HG03342 (cell line): ENCODE measurements at regions not wholly inside any gene's neighbourhood (a gene's known extent, or its start where the extent isn't known, plus 50 kb on each side); places are given as distances from the start of the nearest gene placed in this dataset.
"Not testable (repeated sequence)": the region's sequence is repeated elsewhere in the genome, so short reads cannot be mapped to it uniquely, and the experiment has no call there.

Experiments used
- ATAC-seq: cut with Tn5 transposase; IDR thresholded peaks from one replicate; pipeline ENCODE4 v1.9.1; 2021; ENCODE audit warnings: mild to moderate bottlenecking, moderate library complexity; ENCODE audit not compliant: unreplicated experiment

- not testable (repeated sequence) for ATAC-seq
These were observed 57.4 kb downstream of the FTHL17 start for GRCh38 chrX:31014474-31014873.

DNA sequence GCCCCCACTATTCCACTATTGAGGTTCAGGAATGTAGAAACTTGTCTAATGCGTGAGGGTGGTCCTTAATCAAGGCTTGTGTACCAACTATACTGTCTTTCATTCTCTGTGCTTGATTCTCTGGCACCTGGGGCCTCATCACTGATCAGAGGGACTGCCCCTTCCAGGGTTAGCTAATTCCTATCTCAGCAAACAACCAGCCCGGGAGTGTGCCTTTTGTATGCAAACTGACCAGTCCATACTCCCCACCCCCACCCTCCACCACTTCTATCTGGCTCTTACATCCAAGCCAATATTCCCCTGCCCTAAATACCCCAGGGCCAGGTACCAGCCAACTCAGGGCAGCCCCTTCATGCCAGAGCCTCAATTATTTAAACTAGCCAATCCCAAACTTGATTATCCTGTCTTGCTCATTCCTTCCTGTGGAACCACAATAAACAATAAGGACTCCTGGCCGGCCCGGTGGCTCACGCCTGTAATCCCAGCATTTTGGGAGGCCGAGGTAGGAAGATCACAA lies 59.3 kb downstream of the FTHL17 start:
- ATAC-seq: no peak

DNA sequence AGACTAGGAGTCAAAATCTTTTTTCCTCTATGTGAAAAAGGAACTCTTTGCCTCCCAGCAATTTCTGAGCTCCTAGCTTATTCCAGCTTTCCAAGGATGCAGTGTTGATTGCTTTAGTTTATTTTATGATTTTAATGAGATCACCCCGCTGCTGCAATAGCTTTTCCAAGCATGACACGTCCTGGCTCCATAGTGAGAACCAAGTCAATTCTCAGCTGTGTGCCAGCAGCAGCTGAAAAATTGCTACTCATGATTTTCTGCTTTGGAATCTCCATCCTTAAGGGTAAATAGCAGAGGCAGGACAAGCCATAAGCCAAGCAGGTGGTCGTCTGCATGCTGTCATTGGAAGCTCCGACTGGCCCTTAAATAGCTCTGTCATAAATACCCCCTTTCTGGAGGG lies 64.5 kb downstream of the FTHL17 start:
- ATAC-seq: no peak

DNA sequence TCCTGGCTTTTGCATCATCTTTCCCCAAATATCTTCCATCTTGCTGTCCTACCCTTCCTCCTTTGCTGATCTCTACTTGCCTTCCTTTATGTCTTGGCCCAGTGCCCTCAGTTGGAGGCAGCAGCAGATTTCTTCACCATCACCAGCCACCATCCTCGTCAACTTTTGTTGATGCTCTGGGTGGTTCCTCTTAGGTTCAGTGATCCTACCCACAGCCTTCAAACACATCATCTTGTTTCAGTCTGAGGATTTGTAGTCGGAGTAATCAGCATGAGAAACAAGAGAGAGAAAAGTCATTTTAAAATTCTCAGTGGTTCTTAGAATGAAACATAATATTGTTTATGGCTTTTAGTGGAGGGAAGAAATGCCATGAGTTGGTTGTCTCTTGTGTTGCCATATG lies 65.8 kb downstream of the FTHL17 start:
- no peak for ATAC-seq

GRCh38 chrX:30997411-30997810 lies 74.4 kb downstream of the FTHL17 start:
- ATAC-seq: no peak

DNA sequence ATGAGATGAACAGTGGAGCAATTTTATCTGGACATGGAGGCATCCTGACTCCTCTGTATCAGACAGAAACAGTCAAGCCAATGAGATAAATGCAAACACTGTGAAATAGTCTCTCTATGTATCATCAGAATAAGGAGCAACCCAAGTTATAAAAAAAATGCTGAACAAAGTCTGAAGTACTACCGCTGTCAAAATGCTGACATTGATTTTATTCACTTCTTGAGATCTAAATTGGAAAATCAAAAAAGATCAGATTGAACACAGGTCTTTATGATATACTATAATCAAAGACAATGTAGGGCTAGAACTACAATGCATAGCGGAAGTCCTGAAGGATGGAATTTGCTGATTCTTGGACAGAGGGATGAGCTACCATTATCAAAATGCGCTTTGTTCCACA lies 76.1 kb downstream of the FTHL17 start:
- ATAC-seq: no peak

DNA sequence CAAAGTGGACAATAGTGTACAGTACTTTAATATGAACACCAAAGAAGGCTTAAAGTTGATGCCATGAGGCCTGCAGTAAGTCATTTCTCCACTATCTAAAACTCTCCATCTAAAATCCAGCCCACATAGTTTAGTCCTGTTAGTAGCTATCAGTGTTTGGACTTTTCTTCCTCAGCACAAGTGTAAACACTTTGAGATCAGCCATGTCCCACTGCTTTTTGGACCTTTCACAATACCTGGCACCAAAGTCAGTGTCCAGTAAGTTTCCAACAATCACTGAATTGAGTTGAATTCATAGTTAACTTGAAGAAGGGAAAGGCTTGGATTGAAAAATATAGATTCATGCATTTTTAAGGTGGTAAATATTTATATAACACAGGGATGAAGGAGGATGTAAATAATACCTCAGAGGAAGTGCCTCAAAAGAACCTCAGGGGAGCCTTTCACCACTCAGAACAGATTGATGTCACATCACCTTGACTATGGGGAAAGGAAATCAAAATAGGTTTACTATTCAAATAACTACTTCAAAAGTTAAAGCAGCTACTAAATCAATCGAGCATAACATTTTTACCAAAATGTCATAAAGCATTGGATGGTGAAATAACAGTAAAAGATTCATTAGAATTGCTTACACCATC lies 76.7 kb downstream of the FTHL17 start:
- no peak for ATAC-seq

- not testable (repeated sequence) for ATAC-seq
These were observed 77.8 kb downstream of the FTHL17 start for GRCh38 chrX:30994018-30994417.

GRCh38 chrX:30992381-30992904 lies 79.4 kb downstream of the FTHL17 start:
- ATAC-seq: no peak

GRCh38 chrX:30990361-30990760 lies 81.5 kb downstream of the FTHL17 start:
- ATAC-seq: no peak

DNA sequence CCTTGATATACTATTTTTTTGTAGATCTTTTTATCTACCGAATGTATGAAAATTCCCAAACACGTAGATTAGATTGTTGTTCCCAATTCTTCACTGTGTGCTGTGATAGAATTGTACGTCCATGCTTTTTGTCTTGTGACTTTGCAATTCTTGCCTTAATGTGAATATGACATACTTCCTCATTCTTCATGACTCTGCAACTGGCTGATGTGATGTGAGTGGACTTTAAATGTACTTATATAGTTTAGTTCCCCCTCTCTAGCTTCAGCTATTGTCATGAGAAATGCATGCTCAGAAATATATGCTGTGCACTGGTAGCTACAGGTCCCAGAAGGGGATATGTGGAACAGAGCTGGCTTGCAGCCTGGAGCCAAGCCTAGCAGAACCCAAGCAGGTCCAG lies 89.4 kb downstream of the FTHL17 start:
- ATAC-seq: no peak

DNA sequence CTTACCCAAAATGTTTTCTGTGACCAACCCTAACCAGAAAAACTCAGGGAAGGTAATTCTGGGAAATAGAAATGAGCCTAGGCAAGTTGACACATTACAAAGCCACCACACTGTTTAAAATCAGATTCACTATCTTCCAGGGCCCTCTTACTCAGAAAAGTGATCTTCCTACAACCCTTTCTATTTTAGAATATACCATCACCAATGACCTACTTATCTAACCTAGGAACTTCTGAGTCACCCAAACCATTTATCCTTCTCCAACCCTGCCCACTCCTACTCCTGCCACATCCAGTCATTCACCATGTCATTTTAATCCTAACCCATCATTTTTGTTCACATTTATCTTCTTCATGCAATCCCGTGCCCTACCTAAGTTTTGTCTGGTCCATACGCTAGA lies 89.9 kb downstream of the FTHL17 start:
- no peak for ATAC-seq

DNA sequence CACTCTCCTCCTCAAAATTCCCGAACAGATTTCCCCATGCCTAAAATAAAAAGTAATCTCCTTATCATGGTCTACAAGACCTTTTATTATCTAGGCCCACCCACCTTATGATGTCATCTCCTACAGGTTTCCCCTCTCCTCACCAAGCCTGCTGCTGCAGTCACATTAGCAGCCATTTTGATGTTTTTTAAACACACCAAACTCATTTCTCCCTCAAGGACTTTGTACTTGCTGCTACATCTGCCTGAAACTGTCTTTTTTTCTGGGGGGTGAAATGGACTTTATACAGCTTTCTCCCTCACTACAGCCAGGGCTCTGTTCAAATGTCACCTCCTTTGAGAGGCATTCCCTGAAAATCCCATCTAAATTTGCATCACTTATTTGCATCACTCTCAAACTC lies 90.2 kb upstream of the TAB3 start:
- no peak for ATAC-seq

DNA sequence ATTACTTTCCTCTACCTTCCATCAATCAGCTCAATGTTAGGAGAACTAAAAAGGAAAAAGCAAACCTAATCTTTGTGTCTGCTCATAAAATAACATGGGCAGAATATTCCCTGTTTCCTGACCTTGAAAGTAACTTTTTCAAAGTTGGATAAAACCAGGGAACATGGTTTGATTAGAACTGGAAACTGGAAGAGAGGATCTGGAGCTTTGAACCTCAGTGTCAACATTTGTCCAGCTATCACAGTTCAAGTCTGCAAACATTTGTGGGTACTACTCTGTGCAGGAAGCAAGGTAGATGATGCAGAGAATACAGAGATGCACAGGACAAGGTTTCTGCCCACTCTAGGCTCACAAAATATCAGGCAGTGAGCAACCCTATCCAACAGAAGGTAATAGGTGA lies 86.4 kb upstream of the TAB3 start:
- ATAC-seq: no peak

DNA sequence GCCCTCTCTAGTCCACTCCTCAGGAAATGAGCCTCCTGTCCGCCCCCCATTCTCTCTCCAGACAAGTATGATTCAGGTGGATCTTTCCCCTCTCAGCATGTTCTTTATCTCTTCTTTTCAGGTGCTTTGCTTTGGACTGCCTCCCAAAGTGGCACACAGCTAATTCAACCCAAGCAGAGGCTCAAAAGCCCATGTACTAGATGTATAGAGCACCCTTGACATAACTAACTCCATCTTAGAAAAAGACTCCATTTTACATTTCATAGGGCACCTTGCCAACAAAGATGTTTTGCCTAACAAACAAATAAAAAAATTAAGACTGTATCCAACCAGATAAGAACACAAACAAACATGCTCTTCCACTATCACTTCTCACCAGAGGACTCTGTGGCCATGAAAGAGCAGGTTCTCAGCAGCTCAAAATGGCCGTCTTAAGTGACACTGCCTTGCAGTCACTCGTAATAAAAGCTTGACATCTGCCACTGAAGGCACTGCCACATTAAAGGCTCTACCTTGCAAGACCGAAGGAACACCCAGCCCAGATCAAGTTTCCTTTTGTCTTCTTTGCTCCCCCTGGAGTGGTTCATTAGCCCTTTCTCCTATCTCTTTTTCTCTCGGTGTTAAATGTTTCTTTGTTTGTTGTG lies 84.9 kb upstream of the TAB3 start:
- no peak for ATAC-seq

GRCh38 chrX:30971774-30972603 lies 82.9 kb upstream of the TAB3 start:
- ATAC-seq: peak; percentile 98

DNA sequence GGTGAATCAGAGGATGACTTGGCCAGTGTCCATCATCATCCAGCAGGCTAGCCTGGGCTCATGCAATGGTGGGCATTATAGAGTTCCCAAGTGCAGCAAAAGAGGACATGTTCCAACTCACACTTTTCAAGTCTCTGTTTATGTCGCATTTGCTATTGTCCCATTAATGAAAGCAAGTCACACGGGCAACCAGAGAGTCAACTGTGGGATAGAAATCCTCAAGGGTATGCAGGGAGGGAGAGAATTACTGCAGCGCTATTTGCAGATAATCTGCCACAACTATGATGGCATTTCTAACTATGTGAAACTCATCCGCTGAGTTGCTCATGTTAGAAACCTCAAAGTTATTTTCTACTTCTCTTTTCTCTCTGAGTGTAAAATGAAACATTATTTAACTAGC lies 78.5 kb upstream of the TAB3 start:
- no peak for ATAC-seq

DNA sequence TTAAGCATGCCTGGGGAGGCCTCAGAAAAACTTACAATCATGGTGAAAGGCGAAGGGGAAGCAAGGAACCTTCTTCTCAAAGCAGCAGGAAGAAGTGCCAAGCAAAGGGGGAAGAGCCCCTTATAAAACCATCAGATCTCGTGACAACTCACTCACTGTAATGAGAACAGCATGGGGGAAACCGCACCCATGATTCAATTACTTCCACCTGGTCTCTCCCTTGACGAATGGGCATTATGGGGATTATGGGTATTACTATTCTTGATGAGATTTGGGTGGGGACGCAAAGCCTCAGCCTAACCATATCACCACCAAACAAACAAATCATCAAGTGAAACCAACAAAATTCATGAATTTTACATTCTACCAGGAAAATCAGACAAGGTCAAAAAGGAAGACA lies 76.7 kb upstream of the TAB3 start:
- no peak for ATAC-seq

DNA sequence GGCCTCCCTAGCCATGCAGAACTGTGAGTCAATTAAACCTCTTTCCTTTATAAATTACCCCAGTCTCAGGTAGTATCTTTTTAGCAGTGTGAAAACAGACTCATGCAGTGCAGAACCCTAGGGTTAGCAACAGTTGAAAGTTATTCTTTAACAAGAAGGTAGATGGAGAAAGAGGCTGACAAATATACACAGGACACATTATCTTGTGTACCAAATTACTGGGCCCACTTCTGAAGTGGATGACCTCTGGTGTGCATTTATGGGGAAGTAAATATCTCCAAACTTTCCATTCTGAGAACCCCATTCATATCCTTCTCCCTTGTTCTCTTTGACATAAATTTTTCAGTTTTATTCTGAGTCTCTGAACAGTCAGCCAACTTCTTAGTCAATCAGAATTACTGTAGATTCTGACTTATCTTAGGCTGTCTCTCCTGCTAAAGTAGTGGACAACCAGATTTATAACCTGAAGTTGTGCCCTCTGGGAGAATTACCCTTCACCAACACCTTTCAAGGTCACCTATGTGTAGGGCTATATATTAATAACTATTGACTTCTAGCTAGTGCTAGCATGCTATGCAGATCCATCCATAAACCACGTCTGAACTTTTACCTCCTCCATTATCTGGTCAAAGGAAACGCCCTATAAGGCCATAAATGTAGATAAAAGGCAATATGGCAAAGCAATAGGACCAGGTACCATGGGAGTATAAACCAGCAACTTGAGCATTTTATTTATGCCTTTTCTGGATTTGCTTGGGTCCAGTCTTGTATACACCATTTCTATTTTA lies 72.5 kb upstream of the TAB3 start:
- no peak for ATAC-seq

DNA sequence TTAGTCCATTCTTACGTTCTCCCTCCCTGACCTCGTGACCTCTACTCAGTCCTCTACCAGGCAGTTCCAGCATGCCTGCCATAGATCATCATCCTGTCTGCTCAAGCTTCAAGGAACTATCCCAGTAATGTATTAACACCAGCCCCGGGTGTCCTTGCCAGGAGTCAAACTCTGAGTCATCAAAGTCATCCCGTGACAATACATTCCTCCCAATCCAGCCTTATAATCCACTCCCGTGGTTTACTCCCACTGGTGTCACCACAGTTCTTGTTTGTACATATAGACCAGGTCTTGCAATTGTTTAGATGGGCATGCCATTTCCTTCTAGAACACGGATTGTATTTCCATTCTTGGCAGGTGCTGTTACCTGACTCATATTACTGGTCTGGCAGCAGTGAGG lies 68.7 kb upstream of the TAB3 start:
- ATAC-seq: no peak

DNA sequence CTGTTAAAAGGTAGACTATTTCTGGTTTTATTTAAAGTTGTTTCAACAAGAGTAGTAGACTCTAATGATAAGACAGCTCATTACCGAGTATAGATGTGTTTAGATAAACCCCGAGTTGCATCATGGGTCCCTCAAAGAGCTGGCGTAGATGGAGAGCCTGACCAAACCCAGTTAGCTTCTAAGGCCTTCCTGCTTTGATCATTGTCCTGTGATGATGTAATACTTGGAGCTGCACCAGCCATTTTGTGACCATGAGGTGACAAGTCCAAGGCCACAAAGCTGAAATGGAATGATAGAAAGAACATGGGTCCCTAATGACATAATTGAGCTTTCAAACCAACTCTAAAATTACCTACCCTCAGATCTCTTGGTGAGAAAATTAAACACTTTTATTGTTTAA lies 66.6 kb upstream of the TAB3 start:
- no peak for ATAC-seq
